Keratinocyte (primary cell): ENCODE measurements at regions not wholly inside any gene's neighbourhood (a gene's known extent, or its start where the extent isn't known, plus 50 kb on each side); places are given as distances from the start of the nearest gene placed in this dataset.

ENCODE experiments used
- CTCF ChIP-seq, 3 experiments: IDR thresholded peaks in 1 of 3; conservative IDR thresholded peaks in 1 of 3; optimal IDR thresholded peaks in 1 of 3; 2 replicates in 2 of 3; 3 replicates in 1 of 3; pipeline versions ENCODE3 to v1.5.1; 2011; ENCODE audit warnings: low read length in 3 of 3, mild to moderate bottlenecking in 3 of 3, moderate library complexity in 2 of 3, control low read depth in 1 of 3, inconsistent platforms in 1 of 3; ENCODE audit not compliant: insufficient read depth in 2 of 3; ENCODE audit errors: extremely low read depth in 1 of 3
- EZH2 ChIP-seq: IDR thresholded peaks from one replicate; pipeline ENCODE4 v1.6.1; 2012; ENCODE audit warnings: inconsistent platforms, mild to moderate bottlenecking, low read length, moderate library complexity

- TF ChIP-seq CTCF (optimal IDR thresholded peaks at IDR 0.05 in 1 of 3, IDR thresholded peaks at IDR 0.05 in 1 of 3, conservative IDR thresholded peaks at IDR 0.05 in 1 of 3; ENCODE audit: extremely low read depth in 1 of 3, insufficient read depth in 2 of 3, low read length in 3 of 3) (no peak), EZH2 (no peak)
These were observed 893.2 kb downstream of the BRD1 start for GRCh38 chr22:48934446-48934845.
